NCI-H146 treated with DMSO at 0.1 percent for 48 hours (cell line): ENCODE measurements at regions not wholly inside any gene's neighbourhood (a gene's known extent, or its start where the extent isn't known, plus 50 kb on each side); places are given as distances from the start of the nearest gene placed in this dataset.

Source experiments
- DNase-seq: peaks from one replicate; lab custom pipeline; 2025; ENCODE audit not compliant: unreplicated experiment; lab: John Stamatoyannopoulos, UW

DNA sequence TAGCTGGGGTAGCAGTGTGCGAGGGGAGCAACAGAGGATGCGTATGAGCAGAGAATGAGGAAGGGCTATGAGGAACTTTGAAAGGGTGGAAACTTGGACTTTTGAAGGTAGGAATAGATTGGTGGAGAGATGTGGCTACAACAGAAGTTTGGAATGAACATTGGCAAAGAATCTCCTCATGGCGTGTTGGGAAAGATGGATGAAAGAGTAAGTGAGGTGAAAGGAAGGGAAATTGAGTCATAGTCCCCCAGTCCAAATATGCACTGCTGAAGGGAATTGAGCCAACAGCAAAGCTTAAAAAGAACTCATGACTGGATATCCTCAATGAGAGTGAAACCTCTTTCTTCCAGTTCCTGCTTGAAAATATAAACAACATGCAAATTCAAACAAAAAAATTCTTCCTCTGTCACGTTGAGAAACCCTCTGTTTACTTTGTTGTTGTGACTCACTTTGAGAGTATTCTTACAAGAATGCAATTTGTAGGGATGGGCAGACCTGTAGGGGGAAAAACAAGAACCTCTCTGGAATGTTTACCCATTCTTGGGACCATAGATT is 313.2 kb upstream of the KCNJ16 start:
- no peak for DNase-seq

DNA sequence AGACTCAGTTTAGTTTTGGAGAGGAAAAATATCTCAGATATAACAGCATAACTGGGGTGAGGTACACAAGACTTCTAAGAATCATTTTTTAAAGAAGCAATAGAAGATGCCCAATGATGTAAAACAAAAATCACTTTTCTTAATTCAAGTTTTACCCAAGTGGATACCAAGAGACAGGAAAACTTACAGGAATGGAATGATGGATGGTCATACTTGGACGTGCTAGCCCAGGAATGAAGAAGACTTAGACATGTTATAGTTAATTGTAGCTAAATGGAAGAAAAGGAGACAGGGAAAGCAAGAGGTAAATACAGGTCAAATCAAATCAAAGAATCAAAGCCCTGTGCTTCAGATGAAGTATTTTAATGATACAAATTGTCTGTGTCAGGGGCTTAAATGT is 312.7 kb upstream of the KCNJ16 start:
- no peak for DNase-seq

DNA sequence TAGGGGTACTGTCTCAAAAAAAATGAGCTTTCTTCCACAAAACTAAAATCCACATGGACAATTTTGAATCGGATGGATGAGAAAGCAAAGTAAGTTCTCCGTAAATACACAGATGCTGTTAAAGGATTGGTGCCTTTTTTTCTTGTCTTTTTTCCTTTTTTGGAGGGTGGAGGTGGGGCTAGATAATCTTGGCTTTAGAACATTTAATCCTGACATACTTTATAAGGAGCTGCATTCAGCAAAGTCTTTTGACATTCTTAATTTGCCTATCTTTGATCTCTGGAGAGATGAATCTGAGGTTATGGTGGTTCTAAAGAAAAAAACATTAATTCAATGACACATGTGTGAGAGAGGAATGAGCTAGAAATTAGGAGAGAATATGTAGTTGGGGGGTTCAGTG is 312.3 kb upstream of the KCNJ16 start:
- DNase-seq, result no peak

DNA sequence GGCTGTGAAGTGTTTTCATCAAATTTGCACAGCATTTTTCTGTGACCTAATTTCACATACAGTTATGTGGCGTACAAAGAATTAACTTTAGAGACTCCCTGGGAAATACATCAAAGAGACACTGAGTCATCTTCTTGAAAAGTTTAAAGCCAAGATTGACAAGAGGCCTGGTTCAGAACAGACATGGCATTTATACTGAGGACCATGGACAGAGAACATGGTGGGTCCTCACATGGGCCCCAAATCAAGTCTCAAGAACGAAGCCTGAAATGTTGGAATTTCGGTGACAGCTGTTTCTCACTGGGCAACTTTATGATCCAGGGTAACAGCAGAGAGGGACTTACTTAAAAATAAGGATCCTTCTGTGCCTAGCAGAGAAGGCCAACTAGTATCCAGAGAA is 311.5 kb upstream of the KCNJ16 start:
- DNase-seq, result no peak

DNA sequence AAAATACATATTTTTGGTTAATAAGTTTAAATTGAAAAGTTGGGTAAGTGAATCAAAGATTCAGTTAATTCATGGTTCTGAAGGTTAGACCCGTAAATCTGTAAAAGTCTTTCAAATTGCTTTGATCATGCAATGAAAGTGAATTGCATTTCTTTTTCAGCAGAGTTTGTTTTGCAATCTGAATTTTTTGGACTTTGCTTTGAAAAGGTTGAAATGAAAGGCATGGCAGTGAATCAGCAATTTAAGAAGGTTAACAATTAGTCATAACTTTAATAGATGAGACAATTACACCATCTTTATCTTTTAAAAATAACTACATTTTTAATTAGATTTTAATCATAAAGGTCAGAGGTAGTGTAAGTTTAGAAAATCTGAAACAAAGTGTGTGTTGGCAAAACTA is 310.9 kb upstream of the KCNJ16 start:
- DNase-seq, result no peak

DNA sequence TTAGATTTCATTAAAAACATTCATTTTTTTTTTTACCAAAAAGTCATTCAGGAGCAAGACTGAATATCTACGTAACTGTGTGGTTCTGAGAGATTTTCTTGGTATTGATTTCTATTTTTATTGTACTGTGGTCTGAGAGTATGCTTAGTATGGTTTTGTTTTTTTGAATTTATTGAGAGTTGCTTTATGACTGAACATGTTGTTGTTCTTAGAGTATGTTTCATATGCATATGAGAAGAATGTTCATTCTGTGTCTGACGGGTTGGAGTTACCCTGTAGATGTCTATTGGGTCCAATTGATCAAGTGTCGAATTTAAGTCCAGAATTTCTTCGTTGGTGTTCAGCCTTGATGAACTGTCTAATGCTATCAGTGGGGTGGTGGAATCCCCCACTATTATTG is 306.0 kb upstream of the KCNJ16 start:
- DNase-seq, result no peak

DNA sequence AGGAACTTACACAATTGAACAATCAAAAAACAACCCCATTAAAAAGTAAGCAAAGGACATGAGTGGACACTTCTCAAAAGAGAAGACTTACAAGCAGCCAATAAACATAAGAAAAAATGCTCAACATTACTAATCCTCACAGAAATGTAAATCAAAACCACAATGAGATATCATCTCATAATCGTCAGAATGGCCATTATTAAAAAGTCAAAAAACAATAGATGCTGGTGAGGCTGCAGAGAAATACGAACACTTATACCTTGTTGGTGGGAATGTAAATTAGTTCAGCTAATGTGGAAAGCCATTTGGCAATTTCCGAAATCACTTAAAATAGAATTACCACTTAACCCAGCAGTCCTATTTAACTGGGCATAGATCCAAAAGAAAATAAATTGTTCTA is 301.9 kb upstream of the KCNJ16 start:
- no peak for DNase-seq

DNA sequence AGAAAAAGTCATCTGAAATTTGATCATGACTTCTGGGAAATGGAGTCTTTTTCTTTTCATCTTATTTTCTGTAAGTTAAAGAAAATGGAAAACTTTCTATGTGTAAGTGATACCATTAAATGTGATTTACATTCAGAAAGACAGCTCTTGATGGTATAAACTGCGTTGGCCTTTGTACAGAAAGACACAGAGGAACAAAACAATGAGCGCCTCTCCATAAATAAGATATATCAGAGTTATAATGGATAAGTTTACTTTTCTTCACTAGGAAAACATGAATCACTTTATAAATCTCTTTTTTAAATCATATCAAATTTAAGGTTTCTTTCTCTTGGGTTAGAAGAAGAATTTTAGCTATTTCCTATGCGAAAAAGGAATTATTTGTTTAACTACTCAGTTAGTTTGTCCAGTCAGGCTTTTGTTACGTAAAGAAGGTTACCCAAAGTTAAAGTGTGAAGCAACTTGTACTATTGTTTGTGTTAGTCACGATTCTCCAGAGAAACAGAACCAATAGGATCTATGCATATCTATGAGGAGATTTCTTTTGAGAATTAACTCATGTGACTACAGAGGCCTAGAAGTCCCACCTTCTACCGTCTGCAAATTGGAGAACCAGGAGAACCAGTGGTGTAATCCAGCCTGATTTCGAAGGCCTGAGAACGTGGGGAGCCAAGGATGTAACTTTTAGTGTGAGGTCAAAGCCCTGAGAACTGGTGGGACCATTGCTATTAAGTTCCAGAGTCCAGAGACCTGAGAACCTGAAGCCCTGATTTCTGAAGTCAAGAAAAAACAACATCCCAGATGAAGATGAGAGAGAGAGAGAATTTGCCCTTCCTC is 295.4 kb upstream of the KCNJ16 start:
- no peak for DNase-seq

DNA sequence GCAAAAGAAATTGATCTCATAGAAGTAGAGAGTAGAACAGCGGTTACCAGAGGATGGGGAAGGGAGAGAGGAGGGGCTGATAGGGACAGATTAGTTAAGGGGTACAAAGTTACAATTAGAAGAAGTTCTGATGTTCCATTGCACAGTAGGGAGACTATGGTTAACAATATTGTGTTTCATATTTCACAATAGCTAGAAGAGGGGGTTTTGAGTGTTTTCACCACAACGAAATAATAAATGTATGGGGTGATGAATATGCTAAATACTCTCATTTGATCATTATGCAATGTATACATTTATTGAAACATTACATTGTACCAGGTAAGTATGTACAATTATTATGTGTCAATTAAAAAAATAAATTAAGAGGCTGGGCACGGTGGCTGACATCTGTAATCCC is 291.2 kb upstream of the KCNJ16 start:
- DNase-seq, result no peak

DNA sequence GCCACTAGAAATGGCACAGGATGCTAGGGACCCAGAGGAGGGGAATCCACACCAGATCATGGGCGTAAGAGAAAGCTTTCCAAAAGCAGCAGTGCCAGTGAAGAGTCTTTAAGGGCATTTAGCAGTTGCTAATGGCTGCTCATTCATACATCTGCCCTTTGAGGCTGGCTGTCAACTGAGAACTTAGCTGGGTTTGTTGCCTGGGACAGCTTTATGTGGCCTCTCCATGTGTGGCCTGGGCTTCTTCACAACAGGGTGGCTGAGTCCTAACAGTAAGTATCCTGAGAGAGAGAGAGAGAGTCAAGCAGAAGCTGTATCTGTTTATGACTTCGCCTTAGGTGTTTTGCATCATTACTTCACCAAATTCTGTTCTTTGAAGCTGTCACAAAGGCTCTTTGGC is 286.1 kb upstream of the KCNJ16 start:
- no peak for DNase-seq

DNA sequence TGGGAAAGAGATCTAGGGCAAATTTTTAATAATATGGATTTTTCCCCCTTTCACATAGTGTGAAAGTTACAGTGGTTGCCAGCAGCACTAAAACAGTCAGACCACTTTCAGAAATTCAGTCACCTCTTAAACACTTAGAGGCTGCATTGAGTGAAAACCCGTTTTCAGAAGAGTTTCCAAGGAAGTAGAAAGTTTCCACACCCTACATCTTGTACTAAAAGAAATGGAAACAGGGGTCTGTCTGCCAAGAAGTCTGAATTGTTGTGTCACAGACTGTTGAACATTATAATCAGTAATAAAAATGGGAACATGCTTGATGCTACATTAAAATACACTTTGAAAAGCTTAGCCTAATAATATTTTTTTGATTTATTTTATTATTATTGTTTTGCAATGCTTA is 278.9 kb upstream of the KCNJ16 start:
- DNase-seq, result no peak

DNA sequence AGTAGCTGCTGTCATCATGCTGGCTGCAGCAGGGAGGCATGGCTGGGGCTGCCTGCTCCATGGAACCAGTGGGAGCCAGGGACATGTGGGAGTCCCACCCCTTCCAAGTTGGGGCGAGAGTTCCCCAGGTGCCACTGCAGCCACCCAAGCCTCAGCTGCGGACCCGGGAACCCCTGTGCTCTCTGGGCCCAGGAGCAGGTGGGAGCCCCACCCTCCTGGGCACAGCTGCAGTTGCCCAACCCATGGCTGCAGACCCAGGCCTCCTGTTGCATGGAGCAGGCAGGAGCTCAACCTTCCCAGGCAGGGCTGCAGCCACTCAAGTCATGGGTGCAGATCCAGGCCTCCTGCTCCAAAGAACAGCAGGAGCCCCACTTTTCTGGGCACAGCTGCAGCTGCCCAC is 274.2 kb upstream of the KCNJ16 start:
- DNase-seq, result no peak

DNA sequence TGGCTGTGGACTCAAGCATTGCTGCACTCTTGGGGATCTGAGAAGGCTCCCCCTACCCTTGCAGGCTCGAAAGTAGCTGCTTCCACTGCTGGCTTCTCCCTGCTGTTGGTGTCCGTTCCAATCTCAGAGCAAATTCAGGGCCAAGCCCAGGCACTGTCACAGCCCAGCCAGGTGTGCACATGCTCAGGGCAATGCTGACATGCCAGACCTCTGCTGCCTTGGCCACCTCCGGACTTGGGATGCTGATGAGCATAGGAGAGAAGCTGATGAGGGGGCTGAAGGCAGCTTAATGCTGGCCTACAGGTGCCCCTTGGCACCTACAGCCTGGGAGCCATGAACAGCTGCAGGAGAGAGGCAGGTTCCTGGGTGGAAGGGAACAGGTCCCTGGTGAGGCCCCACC is 273.7 kb upstream of the KCNJ16 start:
- no peak for DNase-seq

DNA sequence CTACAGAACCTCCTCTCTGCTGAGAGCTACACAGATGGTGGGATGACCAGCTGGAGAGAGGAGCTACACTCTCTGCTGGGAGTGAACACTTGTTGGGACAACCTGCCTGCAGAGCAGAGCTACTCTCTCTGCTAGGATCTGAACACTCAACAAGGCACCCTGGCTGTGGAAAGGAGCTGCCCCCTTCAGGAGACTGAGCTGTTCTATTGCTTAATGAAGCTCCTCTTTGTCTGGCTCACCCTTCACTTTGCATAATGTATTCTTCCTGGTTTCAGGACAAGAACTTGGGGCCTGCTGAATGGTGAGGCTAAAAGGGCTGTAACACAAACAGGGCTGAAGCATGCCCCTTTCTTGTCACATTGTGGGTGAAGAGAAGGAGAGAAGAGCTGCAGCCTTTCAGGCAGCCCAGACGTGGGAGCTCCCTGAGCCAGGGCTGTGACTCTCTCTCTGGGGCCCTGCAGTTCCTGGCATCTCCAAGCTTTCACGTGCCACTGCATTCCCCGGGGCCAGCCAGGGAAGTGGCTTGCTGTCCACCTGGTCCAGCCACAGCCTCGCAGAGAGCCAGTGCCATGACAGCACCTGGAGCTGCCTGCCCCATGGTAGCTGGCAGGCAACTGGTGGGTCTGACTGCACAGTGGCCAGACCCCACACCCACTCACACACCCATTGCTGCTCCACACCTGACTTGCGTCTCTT is 272.8 kb upstream of the KCNJ16 start:
- no peak for DNase-seq

DNA sequence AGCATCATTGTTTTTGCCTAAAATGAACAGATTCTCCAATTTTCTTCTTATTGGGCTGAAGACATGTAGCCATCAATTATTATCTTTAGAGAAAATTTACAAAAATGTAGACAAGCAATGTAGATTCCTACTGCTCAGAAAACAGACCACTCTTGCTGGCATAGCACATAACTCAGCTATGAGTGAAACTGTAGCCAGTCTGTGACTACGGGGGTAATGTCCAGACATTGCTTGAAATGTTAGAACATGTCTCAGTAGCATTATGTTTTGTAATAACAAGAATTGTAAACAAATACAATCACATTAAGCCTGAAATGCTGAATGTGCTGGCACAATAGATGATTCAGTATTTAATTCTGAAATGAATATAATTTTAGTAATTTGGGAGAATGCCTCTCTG is 265.7 kb upstream of the KCNJ16 start:
- DNase-seq, result no peak

DNA sequence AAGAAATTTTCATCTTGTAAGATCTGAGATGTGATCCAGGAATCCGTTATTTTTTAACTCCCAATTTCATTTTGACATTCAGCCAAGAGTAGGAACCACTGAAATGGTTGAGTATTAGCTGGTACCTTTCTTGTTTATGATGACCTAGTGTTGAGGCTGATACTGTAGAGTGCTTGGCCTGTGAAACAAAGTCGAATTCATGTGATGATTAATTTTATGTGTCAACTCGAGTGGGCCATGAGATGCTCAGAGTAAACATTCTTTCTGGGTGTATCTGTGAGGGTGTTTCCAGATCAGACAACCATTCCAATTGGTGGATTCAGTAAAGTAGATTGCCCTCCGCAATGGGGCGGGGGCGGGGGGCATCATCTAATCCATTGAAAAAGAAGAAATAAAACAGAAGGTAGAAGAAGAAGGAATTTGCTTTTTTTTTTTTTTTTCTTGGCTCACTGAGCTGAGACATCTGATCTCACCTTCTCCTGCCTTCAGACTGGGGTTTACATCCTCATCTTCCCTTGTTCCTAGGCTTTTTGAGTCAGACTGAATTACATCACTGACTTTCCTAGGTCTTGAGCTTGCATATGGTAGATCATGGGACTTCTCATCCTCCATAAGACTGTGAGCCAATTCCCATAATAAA is 264.6 kb upstream of the KCNJ16 start:
- no peak for DNase-seq

DNA sequence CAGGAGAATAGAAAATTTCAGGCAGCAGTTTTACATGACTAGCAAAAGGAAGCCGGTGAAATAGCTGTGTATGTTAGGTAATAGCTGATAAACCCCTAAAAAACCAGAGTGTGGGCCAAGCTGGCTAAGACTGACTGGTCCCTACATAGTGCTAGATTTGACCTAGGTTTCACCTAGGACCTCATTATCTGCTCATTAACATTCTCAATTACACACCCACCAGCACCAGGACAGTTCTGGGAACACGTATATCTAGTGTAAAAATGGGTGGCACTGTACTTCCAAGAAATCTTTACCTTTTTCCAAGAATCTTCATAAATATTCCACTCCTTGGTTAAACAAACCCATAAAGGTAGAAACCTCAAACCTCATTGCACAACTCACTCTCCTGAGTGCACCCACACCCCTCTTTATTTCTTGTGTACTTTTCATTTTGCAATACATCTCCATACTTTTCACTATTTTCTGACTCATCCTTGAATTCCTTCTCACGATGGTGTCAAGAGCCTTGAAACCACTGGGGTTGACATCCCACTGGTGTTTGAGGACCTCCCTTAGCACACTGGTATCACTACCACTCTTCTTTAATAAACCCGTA is 262.7 kb upstream of the KCNJ16 start:
- DNase-seq, result no peak

DNA sequence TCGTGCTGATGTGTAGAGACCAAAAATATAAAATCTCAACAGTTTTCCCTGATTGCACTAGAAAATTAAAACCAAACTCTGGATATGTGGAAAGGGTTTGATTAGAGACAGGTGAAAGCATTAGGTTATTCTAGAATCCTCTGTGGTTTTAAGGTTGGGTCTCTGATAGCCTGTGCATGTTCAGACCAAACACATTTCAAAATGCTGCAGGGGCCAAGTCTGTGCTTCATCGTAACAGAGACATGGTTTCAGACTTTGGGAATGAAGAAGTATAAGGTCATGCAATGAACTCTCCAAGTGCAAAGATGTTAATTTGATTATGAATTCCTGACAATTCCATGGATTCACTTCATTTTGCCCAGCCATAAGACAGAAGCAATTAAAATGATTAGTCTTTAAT is 261.0 kb upstream of the KCNJ16 start:
- DNase-seq, result no peak

DNA sequence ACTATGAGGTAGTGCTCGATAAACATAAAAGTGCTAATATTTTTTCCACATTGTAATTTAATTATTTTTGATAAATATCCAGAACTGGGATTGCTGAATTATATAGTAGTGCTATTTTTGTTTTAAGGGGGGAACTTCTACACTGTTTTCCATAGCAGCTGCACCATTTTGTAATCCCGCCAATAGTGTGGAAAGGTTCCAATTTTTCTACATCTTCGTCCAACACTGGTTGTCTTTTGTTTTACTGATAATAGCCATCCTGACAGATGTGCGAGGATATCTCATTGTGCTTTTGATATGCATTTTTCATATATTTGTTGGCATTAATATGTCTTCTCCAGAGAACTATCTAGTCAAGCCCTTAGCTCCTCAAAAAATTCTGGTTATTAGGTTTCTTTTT is 259.6 kb upstream of the KCNJ16 start:
- no peak for DNase-seq

DNA sequence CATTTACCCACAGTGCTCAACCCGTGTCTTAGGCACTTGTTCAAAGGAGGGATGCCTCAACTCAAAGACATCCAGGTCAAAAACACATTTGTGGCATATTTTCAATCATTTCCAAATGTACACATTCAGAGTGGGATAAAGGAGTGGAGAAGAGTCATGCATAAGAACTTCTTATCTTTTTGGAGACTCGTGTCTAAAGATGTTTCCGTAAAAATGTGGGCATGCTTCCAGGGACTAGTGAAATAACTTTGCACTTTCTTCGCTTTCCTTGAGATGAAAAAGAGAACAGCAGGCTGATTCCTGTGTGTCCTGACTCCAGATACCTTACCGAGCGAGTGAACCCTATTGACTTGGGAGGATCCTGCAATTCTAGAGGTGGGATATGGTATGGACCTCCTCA is 256.6 kb upstream of the KCNJ16 start:
- DNase-seq, result no peak

DNA sequence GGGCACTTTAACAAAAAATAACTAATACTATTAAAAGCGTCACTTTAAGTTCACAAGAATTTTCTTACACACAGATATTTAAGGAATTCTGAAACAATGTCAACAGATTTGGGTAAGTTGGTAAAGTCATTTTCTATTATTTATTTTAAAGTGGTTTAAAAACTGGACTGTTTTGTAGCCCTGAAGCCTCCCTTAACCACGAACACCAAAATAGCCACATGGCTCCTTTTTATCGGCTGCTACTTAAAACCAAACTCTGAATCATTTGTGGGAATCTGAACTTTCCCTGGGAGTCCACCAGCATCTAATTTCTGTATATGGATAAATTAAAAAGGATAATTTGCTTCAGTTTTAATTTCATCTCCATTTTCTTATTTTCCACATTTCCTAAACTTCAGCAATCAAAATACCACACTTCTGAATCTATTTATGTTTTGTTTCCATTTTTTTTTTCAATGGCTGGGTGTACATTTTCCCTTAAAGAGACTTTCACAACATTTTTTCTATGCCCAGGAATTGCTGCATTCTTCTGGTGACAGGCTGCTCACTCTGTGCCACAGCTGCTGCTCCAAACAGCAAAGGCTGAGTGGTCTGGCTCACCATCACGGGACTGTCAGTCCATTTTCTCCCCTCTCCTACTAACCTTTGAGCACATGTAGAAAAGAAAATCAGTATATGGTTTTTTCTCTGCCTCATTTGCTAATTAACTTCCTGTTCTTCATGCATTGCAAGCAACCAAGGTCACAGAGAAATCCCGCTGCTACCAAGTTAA is 255.5 kb upstream of the KCNJ16 start:
- DNase-seq, result no peak
